ENCODE measurements at regions not wholly inside any gene's neighbourhood (a gene's known extent, or its start where the extent isn't known, plus 50 kb on each side); places are given as distances from the start of the nearest gene placed in this dataset.

DNA sequence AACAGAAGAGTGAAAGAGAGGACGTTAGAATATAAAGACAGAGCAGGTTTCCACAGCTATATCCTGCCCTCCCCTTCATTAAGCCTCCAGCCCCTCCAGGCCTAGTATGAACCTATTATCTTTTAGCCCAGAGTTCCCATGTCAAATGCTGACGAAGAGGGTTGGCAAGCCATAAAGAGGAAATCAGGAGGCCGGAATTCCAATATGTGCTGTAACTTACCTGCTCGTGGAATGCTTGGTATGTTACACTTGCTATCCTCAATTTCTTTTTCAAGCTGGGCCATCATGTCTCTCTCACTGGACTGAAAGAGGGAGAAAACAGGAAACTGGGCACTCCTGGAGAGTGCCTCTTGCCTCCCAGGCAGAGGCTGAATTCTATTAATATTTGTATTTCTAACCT is 264.1 kb downstream of the TRIB2 start:
- TF ChIP-seq, protein P1, sequence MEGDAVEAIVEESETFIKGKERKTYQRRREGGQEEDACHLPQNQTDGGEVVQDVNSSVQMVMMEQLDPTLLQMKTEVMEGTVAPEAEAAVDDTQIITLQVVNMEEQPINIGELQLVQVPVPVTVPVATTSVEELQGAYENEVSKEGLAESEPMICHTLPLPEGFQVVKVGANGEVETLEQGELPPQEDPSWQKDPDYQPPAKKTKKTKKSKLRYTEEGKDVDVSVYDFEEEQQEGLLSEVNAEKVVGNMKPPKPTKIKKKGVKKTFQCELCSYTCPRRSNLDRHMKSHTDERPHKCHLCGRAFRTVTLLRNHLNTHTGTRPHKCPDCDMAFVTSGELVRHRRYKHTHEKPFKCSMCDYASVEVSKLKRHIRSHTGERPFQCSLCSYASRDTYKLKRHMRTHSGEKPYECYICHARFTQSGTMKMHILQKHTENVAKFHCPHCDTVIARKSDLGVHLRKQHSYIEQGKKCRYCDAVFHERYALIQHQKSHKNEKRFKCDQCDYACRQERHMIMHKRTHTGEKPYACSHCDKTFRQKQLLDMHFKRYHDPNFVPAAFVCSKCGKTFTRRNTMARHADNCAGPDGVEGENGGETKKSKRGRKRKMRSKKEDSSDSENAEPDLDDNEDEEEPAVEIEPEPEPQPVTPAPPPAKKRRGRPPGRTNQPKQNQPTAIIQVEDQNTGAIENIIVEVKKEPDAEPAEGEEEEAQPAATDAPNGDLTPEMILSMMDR (IDR thresholded peaks at IDR 0.05) = no peak
- no peak for TF ChIP-seq POLR2A (IDR thresholded peaks at IDR 0.05)

All from heart left ventricle (tissue), 13 donors.